Myocyte (in vitro differentiated cells): ENCODE measurements at regions not wholly inside any gene's neighbourhood (a gene's known extent, or its start where the extent isn't known, plus 50 kb on each side); places are given as distances from the start of the nearest gene placed in this dataset.
A peak's percentile ranks its signal among the peaks of the same experiment; 100 is the strongest.

Experiments used
- DNase-seq: peaks from one replicate; pipeline ENCODE4 v3.0.0-alpha.2; 2012; ENCODE audit warnings: low read depth

DNA sequence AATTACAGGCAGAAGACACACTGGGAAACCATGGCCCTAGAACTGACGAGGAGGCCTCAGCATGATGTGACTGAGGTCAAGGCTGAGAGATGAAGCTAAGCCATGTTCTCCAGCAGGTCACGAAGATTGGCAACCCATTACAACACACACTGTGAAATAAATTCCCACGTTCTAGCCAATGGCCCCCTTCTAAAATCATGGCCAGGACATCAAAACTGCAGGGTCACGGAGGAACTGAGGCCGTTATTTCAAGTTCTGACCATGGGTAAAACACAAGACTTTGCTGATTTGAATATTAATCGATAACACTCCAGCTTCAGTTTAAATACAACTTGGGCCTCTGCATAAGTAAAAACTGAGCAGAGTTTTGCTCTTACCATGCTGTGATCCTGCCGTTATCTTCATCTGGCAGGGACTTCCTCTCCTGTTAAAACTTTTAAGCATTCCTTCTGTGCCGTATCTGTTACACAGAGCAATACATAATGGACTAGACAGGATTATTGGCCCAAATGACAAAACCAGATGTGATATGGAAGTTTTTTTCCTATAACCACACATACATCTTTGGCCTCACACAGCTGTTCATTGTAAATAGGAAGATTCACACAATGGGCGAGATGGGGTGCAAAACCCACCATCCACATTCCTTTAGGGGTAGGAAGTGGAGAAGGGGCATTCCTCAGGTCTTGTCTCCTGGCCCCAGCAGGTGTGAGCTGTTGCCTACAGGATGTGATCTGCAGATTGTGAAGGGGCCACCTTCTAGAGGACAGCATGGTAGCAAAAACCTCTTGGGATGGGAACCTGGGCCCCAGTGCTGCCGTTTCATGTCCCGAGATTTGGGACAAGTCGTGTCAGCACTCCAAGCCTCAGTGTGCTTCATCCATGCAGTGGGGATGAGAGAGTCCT, 207.4 kb downstream of the OPA1 start:
- no peak for DNase-seq

DNA sequence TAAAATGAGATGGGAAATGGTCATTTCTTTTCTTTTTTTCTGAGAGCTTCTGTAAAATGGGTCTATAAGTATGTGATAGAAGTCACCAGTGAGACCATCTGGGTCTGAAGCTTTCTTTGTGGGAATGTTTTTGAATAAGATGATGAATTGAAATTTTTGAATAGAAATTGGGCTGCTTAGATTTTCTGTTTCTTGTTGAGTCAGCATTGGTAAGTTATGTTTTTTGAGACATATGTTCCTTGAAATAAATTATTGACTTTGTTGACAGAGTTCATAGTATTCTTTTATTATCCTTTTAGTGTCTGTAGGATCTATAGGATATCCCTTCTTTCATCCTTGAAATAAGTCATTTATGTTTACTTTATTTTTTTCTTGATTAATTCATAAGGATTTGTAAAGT, 208.1 kb downstream of the OPA1 start:
- DNase-seq, result no peak

DNA sequence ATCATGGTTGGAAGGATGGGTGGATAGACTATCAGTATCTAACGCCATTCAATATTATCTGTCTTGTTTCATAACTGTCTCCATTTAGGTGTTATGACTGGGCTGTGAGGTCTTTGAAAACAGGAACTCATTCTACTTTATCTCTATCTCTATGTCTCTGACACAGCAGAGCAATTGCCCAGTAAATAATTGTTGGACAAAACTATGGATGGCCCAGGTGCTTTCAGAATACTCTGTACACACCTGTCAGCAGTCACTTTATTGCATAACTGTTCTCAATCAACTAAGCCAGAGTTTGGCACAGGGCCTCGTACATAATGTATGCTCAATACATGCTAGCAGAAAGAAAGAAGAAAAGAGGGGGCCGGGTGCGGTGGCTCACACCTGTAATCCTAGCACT, 210.3 kb downstream of the OPA1 start:
- no peak for DNase-seq

DNA sequence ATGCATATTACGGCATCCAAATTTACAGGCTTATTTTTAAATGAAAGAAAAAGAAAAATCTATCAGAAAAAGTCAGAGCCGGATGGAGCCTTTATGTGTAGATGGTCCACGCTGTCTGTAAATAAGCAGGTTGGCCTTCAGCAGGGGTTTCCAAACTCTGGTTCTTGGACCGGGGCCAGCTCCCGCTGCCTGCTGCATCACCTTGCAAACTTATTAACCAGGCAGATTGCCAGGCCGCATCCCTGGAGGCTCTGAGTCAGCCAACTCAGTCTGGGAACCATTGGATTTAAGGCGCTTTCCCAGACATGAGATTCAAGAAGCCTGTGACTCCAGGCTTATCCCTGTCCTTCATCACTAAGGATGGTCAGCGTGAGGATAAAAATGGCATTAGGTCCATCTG, 212.4 kb downstream of the OPA1 start:
- DNase-seq, result peak; percentile 72

DNA sequence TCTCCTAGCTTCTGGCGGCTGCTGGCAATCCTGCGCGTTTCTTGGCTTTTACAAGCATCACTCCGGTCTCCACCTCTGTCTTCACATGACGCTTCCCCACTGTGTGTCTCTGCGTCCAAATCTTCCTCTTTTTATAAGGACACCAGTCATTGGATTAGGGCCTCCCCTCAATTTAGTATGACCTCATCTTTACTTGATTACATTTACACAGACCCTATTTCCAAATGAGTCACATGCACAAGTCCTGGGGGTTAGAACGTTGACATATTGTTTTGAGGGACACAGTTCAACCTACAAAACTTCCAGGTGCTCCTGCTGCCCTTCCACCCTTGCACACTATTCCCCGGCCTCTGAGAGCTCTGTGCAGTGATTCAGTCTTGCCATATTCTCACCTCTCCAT, 215.3 kb downstream of the OPA1 start:
- no peak for DNase-seq

DNA sequence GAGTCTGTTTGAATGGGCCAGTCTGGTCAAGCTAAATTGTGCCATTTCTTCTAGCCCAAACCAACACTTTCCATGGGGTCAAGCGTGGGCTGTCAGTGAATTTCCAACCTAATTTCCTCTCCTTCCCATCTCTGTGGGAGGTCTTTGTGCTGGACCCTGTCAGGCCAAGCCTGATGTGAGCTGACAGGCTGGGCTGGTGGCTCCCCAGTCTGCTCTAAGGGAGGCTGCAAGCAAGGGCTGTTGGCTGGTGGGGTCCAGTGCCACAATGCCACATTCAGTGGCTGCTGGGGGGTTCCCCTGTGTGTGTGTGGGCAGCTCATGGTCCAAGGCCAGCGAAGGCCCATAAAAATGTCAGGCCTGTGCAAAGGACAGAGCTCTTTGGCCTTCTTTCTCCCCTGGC, 216.1 kb downstream of the OPA1 start:
- DNase-seq, result no peak

DNA sequence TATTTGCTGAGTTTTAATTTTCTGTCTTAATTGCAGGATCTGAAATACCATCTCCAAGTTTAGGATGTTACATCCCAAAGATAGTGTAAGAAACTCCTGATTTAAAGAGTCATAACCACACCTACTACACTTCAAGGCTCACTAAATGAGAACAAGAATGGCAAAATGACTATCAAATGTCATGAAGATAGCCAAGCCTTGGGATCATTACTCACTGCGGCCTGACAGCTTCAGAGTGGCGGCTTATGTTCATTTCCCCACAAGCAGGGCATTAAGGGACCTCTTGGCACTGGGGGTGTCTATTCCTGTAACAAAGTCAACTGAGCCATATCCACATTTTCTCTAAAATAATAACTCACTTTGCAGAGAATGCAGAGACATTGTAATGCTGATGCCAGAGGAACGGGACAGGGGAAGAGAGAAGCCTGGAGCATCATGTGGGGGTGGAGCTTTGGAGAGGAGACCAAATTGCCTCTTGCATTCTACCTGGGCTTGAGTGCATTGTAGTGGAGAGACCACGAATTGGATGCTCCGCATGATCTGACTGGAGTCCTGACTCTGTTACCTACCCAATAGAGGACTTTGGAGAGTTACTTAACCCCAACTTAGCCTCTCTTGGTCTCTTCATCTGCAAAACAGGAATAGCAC, 219.2 kb downstream of the OPA1 start:
- DNase-seq, result no peak

DNA sequence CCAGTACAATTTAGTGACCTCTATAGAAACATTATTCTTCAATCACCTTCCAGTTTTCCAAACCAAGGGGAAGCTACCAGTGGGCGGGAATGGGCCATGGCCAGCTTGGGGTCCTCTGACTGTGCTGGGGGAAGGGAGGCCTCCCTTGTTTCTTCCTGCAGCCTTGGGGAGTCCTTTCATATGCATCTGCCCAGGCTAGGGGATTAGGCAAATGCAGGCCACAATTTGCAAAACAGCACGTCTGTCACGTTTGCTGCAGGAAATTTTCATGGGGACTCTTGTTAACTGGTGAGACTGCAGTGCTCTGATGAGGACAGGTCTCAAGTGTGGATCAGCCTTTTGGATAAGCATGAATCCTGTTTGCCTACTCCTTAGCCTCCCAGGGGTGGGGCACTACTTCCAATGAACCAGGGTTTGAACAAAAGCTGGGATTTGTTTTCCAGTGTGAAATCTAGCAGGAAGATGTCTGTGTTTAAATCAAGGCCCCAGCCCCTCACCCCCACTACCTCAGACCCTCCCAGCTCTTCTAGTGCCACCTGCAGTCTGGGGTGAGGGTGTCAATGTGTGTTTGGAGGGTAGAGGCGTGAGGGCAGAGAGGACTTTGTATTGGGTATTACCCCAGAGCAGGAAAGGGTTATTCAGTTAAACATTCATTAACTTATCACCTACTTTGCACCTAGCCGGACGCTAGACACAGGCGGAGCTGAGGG, 219.9 kb downstream of the OPA1 start:
- DNase-seq, result no peak

DNA sequence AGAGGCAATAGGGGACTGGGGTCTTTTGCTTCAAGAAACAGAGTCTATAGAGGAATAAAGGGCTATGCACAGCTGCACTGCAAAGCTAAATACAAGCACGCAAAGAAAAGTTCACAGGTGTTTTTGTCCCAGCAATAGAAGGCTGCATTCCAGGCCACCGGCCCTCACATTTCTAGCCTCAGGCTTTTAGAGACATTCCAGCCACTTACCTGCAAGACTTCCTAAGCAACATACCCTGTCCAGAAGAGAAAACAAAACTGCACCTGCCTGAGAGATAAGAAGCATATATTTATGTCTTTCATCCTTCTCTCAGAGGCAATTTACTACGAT, 220.5 kb downstream of the OPA1 start:
- DNase-seq, result no peak

DNA sequence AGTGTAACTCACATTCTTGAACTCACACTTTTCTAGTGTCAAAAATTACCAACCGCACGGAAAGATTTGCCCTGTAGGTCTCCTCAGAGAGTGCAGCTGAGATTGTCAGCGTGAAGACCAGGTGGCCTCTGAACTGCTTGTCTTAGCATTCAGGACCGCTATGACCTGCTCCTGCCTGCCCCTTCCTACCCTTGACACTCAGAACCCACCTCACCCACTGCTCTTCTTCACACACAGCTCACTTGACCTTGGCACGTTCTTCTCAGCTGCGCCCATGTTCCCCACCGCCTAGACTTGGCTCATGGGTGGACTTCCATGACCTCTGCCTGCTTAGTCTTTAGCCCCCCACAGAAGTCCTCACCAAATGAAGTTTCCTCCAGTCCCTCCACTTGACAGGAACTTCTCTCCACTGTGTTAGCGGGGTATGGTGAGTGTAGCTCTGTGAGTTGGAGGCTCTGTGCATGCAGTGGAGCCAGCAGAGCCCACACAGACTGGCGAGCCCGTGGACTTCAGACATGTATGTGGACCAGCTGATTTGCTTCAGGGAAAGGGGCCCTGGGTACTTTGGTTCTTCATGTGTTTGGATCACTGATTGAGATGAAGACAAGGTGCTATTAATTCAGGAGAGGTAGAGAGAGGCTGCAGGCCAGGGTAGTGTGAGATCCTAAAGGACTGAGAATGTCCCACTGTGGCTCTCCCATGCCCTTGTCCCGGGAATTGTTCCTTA, 221.3 kb downstream of the OPA1 start:
- no peak for DNase-seq

DNA sequence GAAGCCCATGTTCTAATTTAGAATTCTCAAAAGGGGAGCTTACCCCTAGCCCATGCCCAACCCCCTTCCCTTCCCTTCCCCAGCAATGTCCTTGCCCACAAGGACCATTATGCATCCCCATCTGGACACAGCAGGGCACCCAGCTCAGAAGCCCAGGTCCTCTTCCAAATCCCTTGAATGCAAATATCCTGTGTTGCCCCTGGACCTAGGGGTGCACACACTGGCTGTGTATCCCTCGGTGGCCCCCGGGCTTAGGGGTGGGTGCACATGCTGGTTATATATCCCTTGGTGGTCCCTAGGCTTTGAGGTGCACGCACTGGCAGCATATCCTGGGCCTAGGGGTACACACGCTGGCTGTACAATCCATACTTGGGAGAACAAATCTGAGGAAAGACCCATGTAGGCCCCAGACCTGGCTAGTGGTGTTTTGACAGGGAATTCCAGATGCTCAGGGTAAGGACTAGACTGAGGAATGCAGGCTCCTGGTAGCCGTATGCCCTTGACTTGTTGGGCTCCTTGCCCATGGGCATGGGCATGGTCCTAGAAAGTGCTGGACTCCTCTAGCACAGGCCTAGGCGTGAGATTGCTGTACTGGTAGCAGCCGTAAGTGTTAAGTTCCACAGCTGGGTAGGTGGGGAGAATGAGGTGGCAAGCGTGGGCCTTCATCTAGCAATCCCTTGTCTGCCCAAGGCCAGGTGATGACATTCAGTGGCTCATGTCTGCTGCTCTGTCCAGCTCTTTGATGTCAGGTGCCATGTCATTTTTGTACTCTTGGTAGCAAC, 222.4 kb downstream of the OPA1 start:
- DNase-seq, result no peak

DNA sequence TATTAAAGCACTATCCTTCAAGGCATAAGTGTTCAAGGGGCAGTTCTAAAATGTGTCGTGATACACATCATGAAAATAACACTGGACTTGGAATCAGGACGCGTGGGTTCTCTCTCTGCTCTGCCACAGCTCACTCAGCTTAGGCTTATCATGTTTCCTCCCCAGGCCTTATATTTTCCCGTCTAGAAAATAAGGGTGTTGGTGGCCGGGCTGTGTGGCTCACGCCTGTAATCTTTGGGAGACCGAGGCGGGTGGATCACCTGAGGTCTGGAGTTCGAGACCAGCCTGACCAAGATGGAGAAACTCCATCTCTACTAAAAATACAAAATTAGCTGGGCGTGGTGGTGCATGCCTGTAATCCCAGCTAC, 223.0 kb downstream of the OPA1 start:
- no peak for DNase-seq

DNA sequence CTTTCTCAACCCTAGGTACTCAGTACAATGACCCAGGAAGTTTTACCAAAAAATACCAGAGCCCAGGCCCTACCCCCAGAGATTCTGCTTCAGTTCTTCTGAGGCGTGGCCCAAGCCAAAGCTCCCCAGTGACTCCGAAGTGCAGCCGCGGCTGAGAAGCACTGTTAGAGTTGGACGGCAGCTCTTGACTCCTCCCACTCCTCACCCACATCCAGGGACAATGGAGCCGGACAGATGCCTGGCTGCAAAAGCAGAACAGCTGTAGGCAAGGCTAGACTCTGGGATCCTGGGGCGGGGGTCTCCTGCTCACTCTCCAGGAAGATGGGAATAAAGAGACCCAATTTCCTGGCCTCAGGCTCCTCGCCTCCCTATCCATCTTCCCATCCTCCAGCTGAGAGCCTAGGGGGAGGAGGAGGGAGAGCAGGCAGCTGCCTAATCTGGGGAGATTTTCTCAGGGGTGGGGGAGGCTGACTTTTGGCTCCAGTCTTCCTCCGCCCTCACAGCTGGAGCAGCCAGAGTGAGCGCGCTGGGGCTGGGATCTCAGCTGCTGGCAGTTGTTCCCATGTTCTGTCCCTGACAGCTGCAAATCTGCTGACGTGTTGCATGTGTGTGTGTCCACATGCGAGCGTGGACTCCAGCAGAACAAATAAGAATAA, 223.8 kb downstream of the OPA1 start:
- DNase-seq, result peak; percentile 90

DNA sequence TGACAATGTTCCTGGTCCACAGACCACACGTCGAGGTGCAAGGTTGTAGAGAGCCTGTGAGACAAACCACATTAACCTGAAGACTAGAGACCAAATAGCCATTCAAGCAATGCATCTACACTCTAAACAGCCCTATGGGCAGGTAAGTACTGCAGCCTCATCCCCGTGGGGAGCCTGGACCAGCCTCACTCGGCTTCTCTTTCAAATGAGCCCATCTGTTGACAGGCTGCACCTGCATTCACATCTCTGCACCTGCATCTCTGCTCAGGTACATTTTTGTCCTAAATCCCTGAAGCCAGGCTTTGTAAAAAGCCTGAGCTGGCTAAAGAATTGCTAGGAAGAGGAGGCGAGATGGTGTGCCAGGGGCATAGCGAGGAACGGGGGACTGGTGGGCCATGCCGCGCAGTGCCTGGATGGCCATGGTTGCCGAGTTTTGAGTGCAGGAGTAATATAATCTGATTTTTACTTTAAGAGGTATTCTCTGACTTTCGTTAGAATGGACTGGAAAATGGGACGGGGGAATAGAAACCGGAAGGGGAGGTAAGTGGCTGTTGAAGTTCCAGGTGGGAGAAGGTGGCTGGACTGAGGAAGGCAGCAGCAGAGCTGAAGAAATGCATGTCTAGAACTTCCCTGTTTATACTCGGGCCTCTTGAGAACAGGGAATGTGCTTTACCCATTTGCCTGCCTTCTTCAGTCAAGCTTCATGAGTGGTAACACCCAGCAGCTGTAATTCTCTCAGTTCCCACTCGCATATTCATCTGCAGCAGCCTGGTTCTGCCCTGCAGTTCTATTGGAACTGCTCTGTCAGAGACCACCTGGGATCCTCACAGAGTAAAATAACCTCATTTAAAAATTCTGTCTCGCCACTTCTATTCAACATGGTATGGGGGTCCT, 226.4 kb downstream of the OPA1 start:
- no peak for DNase-seq

DNA sequence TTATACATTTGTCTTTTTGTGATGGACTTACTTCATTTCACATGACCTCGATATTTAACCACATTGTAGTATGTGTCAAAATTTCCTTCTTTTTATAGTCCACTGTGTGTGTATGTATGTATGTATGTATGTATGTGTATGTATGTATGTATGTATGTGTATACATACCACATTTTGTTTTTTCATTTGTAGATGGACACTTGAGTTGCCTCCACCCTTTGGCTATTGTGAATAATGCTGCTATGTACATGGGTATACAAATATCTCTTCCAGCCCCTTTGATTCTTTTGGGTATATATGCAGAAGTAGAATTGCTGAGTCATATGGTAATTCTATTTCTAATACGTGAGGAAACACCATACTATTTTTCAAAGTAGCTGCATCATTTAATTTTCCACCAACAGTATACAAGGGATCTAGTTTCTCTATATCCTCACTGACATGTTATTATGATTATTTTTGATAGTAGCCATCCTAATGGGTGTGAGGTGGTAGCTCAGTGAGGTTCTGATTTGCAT, 228.2 kb downstream of the OPA1 start:
- DNase-seq, result no peak

DNA sequence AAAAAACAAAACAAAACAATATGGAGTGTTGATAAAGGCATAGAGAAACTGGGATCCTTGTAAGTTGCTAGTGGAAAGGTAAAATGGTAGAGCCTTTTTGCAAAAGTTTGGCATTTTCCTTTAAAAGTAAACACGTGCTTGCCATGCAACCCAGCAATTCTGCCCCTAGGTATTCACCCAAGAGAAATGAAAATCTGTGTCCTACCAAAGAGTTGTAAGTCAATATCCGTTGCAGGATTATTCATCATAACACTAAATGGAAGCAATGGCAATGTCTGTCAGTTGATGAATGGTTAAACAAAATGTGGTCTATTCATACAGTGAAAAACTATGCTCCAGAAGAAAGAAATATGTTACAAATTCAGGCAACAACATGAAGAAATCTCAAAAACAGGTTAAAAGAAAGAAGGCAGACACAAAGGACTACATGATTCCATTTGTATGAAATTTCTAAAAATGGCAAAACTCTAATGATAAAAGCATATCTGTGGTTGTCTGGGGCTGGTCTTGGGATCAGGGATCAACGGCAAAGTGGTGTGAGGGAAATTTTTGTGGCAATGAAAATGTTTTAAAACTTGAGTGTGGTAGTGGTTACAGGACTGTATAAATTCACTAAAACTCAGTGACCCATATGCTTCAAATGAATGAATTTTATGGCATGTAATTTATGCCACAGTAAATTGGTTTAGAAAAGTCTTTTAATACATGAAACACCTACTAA, 229.6 kb downstream of the OPA1 start:
- DNase-seq, result peak; percentile 69

DNA sequence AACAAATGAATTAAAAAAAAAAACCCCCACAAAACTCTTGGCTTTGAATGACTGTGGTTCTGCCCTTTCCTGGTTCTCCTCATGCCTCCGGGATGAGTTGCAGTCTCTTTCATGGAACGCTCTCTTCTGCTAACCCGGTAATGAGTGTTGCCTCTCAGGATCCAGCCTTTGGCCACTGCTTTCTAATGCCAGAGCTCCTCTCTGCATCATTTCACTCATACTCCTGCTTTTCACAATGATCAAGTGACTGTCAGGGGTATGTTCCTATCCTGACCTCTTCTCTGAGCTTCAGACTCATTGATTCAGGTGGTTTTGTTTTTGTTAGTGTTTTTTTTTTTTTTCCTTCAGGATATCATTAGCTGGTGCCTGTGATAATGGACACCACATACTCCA, 230.2 kb downstream of the OPA1 start:
- peak; percentile 34 for DNase-seq

DNA sequence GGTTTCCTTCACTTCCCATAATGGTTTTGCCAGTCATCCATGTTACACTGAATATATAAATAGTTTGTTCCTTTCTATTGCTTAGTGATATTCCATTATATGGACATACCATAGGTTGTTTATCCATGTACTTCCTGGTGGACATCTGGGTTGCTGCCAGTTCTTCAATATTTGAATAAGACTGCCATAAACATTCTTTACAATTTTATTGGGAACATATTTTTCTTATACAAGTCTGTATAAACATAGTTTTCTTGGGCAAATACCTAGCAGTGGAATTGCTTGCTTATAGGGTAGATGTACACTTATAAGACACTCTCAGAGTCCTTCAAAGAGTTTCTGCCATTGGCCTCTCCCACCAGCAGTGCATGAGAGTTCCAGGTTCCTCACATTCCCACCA, 231.4 kb downstream of the OPA1 start:
- DNase-seq, result no peak

DNA sequence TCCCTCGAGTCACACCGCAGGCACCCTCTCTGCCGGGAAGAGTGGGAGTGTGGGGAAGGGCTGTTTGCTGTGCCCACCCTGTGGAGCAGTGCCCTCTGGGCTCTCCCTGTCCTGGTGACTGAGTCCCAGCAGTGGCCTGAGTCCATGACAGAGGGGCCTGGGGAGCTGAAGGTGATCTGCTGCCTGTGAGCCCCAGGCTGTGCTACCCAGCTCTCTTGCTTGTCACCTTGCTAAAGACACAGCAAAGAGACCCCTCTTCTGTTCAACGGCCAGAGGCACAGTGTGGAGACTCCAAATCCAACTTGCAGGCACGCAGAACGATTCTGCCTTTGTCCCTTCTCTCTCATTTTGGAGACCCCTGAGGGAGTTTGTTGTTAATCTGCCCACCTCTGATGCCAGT, 232.6 kb downstream of the OPA1 start:
- DNase-seq, result no peak
